ENCODE measurements at regions not wholly inside any gene's neighbourhood (a gene's known extent, or its start where the extent isn't known, plus 50 kb on each side); places are given as distances from the start of the nearest gene placed in this dataset.

DNA sequence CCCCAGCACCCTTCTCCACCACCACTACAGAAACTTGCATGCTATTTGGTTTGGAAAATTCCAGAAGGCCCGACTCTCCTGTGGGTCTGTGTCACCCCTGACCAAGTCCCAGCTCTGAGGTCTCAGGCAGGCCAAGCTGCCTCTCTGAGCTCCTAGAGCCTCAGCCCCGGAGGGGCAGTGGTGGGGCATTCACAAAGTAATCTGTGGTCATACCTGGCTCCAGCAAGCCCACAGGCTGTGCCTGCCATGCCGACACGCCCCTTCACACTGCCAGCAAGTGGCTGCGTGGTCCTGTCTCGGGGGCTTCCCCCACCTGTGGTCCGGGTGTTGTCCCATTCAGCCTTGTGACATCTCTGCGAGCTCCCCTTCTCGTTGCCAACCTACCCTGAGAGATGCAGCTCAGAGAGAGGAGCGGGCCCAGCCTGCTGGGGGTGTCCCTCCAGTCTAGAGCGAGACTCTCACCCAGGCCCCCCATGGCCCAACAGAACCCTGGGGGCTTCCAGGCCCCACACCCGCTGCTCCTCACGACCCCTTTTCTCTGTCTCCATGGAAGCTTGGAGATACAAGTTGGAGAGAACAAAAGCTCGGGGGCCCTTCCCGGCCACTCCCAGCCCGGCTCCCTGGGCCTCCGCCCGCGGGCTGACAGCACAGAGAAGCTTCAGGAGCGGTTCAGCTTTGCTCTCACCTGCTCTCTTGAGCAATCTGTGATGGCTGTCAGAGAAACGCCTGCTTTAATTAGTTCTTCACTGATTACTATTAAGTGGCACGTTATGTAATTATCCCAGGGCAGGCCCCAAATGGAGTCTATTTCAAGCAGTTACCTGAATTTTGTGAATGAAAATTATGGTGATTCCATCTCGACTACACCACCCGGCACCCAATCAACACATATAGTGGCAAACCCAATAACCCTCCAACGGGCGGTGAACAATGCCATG lies 147.7 kb upstream of the PHACTR3 start:
- ChIA-PET POLR2A (no interaction called here), CTCF (interaction anchor here (0.7 to 1.6 kb wide), 9 partner anchors 9 to 593 kb away, joined by 3 to 6 read pairs (median 4); no protein-coding TSS in a partner anchor)
- Mint-ChIP-seq H3K27ac (no peak overlapping the region), H3K4me1 (ENCODE audit: low read depth) (no peaks in the 10 kb centered on the region), H3K36me3 (no peaks in the 10 kb centered on the region), H3K9me3 (no peaks in the 10 kb centered on the region), H3K4me3 (no peak overlapping the region), H3K27me3 (peaks cover 7% of the 10 kb centered on the region)
- DNase-seq, result no peak
- intact Hi-C loops (cut with micrococcal nuclease), result no loop called here

DNA sequence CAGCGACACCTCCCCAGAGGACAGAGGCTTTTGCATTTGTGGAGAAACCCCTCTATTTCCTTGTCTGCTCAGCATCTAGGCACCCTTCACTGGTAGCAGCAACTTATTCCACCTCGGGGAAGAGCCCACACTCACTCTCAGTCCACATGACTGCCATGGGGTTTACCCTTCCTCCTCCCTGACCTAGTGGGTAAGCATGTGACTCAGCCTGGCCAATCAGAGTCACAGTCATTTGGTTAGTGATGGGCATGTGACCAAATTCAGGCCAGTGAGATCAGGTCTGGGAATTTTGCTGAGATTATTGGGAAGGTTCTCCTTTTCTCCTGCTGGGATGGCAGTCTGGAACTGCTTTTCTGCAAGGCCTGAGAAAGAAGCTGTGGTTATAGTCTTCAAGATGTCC lies 145.7 kb upstream of the PHACTR3 start:
- no peak overlapping the region for H3K27ac Mint-ChIP-seq
- POLR2A ChIA-PET, result no interaction called here

DNA sequence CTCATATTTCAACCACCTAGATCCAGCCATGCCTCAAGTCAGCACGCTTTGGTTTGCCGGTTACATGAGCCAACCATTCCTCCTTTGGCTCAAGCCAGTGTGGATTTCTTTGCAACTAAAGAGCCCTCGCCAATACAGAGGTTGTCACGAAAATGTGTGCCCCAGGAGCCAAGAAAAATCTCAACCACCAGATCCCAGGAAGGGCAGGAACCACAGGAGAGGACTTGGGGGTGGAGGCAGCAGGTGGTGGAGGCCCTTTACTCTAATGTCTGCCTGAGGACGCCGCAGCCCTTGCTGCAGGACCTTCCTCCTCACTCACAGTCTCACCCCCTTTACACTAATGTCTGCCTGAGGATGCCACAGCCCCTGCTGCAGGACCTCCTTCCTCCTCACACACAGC lies 144.8 kb upstream of the PHACTR3 start:
- CTCF ChIA-PET, result no interaction called here
- intact Hi-C loops (cut with micrococcal nuclease), result no loop called here

More for the DNA sequence above, 145.7 kb upstream of the PHACTR3 start:
- H3K4me1 Mint-ChIP-seq (ENCODE audit: low read depth), result no peaks in the 10 kb centered on the region
- no peaks in the 10 kb centered on the region for H3K36me3 Mint-ChIP-seq
- no peak for DNase-seq
- H3K4me3 Mint-ChIP-seq, result no peak overlapping the region
- peaks cover 3% of the 10 kb centered on the region for H3K27me3 Mint-ChIP-seq
- intact Hi-C loops (cut with micrococcal nuclease), result no loop called here
- H3K9me3 Mint-ChIP-seq, result no peaks in the 10 kb centered on the region
- CTCF ChIA-PET, result no interaction called here

DNA sequence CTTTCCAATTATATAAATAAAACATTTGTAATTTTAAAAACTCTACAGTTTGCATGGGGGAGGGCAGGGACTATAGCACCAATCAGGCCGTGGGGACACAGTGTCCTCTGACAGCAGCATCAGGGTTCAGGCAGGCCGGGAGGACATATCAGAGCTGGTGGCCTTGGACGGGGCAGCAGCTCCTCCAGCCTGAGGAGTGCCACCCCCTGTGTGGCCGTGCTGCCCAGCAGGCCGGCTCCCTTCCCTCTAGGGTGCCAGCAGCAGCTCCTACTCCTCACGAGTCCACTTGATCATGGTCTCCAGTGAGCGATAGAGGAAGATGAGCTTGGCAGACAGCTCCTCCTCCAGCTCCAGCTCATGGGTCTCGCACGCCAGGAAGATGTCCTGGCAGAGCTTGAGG lies 144.0 kb upstream of the PHACTR3 start:
- intact Hi-C loops (cut with micrococcal nuclease), result no loop called here
- H3K27me3 Mint-ChIP-seq, result peaks cover 3% of the 10 kb centered on the region
- ChIA-PET CTCF (interaction anchor here (1.3 kb wide), 1 partner anchor 36 kb away, joined by 4 read pairs; no protein-coding TSS in a partner anchor), POLR2A (no interaction called here)
- H3K4me1 Mint-ChIP-seq (ENCODE audit: low read depth), result no peaks in the 10 kb centered on the region
- H3K9me3 Mint-ChIP-seq, result no peaks in the 10 kb centered on the region
- no peak overlapping the region for H3K4me3 Mint-ChIP-seq
- DNase-seq, result no peak
- no peak overlapping the region for H3K27ac Mint-ChIP-seq
- no peaks in the 10 kb centered on the region for H3K36me3 Mint-ChIP-seq

More for the DNA sequence above, 144.8 kb upstream of the PHACTR3 start:
- peaks cover 3% of the 10 kb centered on the region for H3K27me3 Mint-ChIP-seq
- H3K4me1 Mint-ChIP-seq (ENCODE audit: low read depth), result no peaks in the 10 kb centered on the region
- no peak for DNase-seq
- no peaks in the 10 kb centered on the region for H3K36me3 Mint-ChIP-seq
- H3K27ac Mint-ChIP-seq, result no peak overlapping the region
- POLR2A ChIA-PET, result no interaction called here
- no peaks in the 10 kb centered on the region for H3K9me3 Mint-ChIP-seq
- H3K4me3 Mint-ChIP-seq, result no peak overlapping the region

DNA sequence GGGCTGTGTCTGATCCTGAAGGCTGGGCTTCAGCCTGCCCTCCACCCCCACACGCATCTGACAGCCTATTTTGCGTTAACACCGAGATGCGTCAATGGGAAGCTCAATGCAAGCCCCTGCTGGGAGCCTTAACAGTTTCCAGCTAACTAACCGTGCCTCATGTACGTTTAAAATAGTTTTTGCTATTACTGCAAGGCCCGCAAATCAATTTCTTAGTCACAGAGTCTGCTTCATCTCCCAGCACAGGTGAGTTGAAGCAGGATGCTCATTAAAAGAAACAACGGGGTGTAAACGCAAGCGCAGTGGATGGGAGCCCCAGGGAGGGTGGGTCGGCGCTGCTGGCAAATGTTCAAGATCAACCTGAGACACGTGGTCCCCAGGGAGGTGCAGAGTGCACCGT lies 142.8 kb upstream of the PHACTR3 start:
- Mint-ChIP-seq H3K4me1 (ENCODE audit: low read depth) (no peaks in the 10 kb centered on the region), H3K27ac (no peak overlapping the region), H3K36me3 (no peaks in the 10 kb centered on the region), H3K27me3 (peaks cover 3% of the 10 kb centered on the region), H3K9me3 (no peaks in the 10 kb centered on the region), H3K4me3 (no peak overlapping the region)
- intact Hi-C loops (cut with micrococcal nuclease), result no loop called here
- ChIA-PET CTCF (interaction anchor here (1.3 kb wide), 1 partner anchor 34 kb away, joined by 4 read pairs; no protein-coding TSS in a partner anchor), POLR2A (no interaction called here)
- no peak for DNase-seq

DNA sequence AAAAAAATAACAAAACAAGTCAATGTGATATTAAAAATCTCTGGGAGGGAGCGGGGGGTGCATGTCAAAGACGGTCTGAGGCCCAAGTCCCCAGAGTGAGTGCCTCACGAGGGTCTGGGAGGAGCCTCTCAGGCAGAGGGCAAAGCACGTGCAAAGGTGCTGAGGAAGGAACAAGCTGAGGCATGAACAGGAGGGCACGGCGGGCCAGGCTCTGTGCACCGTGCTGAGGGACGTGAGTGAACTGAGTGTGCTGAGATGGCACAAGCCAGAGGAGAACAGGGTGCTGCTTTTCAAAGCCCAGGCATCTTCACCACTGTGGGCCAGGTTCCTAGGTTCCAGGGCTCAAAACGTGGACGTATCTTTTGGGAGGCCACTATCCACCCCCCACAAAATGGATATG lies 142.1 kb upstream of the PHACTR3 start:
- intact Hi-C loops (cut with micrococcal nuclease), result no loop called here
- H3K4me1 Mint-ChIP-seq (ENCODE audit: low read depth), result no peaks in the 10 kb centered on the region
- CTCF ChIA-PET, result interaction anchor here (1.5 kb wide), 1 partner anchor 34 kb away, joined by 4 read pairs; no protein-coding TSS in a partner anchor
- no peak overlapping the region for H3K4me3 Mint-ChIP-seq
- no peaks in the 10 kb centered on the region for H3K36me3 Mint-ChIP-seq
- no peaks in the 10 kb centered on the region for H3K9me3 Mint-ChIP-seq
- POLR2A ChIA-PET, result no interaction called here
- no peak for DNase-seq
- H3K27ac Mint-ChIP-seq, result no peak overlapping the region
- H3K27me3 Mint-ChIP-seq, result peaks cover 2% of the 10 kb centered on the region

DNA sequence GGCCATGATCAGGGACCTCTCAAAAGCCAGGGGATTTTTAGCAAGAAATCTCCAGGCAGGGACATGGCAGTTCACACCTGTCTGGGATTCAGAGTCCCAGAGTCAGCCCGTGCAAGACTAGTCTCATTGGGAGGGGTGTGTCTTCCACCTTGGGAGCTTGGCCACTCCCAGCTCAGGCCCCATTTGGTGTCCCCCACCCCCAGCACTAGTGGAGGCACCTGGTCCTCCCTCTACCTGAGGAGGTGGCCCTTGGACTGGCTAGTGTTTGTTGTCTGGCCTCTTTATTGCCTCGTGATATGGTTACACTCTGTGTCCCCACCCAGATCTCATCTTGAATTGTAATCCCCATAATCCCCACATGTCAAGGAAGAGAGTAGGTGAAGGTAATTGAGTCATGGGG lies 140.8 kb upstream of the PHACTR3 start:
- no peak overlapping the region for H3K4me3 Mint-ChIP-seq
- intact Hi-C loops (cut with micrococcal nuclease), result no loop called here

DNA sequence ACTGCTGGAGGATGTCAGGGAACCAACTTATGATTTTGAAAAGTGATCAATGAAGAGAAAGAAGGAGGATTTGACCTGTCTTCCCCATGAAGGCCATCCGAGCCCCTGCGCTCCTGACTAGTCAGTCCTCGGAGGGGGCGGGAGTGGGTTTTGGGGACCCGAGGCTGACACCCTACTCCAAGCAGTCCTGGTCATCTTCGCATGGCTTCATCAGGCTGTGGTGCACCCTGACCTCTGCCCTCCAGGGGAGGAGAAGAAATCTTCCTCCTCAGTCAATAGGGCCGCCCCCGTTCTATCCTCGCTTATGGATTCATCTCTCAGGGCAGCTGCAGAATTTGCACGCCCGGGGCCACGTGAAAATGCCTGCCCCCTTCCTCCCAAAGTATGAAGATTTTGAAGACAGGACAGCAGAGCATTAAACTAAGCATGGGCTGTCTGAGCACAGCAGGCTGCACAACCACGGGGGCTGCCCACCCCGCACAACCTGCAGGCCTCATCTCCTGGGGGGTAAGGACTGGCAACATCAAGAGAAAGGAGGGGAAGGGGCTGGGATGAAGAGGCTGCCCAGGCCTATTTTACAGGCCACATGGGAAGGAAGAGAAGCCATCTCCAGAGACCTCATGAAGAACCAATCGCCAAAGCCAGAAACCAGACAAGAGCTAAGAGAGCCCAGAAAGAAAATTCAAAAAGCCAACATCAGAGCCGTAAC lies 138.1 kb upstream of the PHACTR3 start:
- Mint-ChIP-seq H3K27ac (no peak overlapping the region), H3K4me3 (no peak overlapping the region), H3K4me1 (ENCODE audit: low read depth) (no peaks in the 10 kb centered on the region), H3K9me3 (no peaks in the 10 kb centered on the region), H3K27me3 (no peaks in the 10 kb centered on the region), H3K36me3 (no peaks in the 10 kb centered on the region)
- DNase-seq, result no peak
- ChIA-PET POLR2A (no interaction called here), CTCF (no interaction called here)
- intact Hi-C loops (cut with micrococcal nuclease), result no loop called here

More for the DNA sequence above, 140.8 kb upstream of the PHACTR3 start:
- no peaks in the 10 kb centered on the region for H3K9me3 Mint-ChIP-seq
- ChIA-PET POLR2A (no interaction called here), CTCF (interaction anchor here (1.5 kb wide), 1 partner anchor 32 kb away, joined by 3 read pairs; no protein-coding TSS in a partner anchor)
- DNase-seq, result no peak
- no peaks in the 10 kb centered on the region for H3K36me3 Mint-ChIP-seq
- H3K27ac Mint-ChIP-seq, result no peak overlapping the region
- H3K27me3 Mint-ChIP-seq, result no peaks in the 10 kb centered on the region
- no peaks in the 10 kb centered on the region for H3K4me1 Mint-ChIP-seq (ENCODE audit: low read depth)

DNA sequence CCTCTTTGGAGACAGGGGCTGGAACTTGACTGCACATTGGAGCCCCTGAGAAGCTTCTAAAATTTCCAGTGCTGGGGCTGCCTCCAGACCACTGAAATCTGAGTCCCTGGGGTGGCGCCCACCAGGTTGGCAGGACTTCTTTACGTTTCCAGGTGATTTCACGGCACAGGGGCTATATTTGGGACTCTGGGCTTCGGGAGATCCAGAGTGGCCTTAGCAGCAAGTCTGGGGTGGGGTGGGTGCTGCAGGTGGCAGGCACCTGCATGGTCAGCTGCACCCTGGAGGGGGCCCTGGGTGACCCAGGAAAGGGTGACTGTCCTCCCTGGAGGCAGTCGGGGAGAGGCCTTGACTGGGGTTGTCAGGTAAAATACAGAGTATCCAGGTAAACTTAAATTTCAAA lies 135.5 kb upstream of the PHACTR3 start:
- ChIA-PET POLR2A (no interaction called here), CTCF (interaction anchor here (0.9 to 1.2 kb wide), 2 partner anchors 26 to 50 kb away, joined by 3 read pairs; no protein-coding TSS in a partner anchor)
- no peak overlapping the region for H3K27ac Mint-ChIP-seq
- no peak for DNase-seq
- no peaks in the 10 kb centered on the region for H3K27me3 Mint-ChIP-seq
- H3K4me1 Mint-ChIP-seq (ENCODE audit: low read depth), result no peaks in the 10 kb centered on the region
- intact Hi-C loops (cut with micrococcal nuclease), result no loop called here
- H3K36me3 Mint-ChIP-seq, result no peaks in the 10 kb centered on the region
- H3K9me3 Mint-ChIP-seq, result no peaks in the 10 kb centered on the region
- no peak overlapping the region for H3K4me3 Mint-ChIP-seq

DNA sequence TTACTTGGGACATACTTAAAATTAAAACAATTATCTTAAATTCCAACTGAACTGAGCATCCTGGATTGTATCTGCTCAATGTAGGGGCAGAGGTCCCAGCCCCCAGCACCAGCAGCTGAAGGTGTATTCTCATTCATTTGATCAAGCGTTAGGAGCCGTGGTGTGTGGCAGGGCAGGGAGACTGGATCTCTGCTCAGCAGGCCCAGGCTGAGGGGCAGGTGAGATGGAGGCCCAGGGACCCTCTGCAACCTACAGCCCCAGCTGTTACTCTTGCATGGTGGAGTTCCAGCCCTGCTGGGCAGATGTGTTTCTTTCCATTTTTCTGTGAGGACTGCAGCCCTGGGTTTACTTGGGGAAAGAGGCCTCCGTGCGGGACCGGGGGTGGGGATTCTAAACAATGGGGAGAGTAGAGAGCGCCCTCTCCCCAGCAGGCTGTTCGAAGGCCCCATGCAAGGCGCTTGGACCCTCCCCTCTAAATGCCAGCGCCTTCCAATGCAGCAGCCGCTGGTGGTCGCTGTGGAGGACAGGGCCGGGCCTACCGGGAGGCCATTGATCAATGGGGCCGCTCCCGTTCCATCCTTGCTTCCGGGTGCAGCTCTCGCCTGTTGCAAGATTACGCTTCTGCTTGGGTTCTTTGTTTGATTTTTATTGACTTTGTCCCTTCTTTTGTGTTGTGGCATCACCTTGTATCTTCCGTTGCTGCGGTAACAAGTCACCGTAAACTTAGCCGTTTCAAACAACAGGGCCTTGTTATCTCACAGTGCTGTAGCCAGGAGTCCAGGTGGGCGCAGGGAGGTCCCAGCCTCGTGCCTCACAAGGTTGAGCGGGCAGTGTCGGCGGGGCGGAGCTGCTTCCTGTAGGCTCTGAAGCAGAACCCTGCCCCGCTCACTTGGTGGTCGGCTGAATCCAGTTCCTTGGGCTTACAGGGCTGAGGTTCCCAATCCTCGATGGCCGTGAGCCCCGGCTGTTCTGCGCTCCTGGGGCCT lies 134.8 kb upstream of the PHACTR3 start:
- DNase-seq, result no peak
- Mint-ChIP-seq H3K4me3 (no peak overlapping the region), H3K36me3 (no peaks in the 10 kb centered on the region), H3K27me3 (no peaks in the 10 kb centered on the region), H3K27ac (no peak overlapping the region), H3K4me1 (ENCODE audit: low read depth) (no peaks in the 10 kb centered on the region), H3K9me3 (no peaks in the 10 kb centered on the region)
- CTCF ChIA-PET, result no interaction called here
- POLR2A ChIA-PET, result no interaction called here
- intact Hi-C loops (cut with micrococcal nuclease), result no loop called here

DNA sequence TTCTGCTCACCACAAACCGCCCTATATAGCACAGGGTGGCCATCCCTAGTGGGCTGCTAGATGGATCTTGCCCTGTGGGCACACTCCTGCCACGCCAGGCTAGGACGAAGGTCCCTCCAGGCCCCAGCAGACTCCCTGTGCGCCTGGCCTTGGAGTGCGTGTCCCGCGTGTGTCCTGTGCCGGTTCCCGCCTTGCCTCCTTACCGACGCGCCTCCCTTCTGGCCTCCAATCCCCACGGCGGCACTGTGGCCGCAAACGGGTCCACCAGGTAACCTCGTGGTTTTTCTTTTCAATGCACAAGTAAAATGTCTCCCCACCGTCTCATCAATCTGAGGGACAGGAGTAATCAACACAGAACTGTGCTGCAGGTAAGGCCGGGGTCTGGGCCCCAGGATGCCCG lies 133.8 kb upstream of the PHACTR3 start:
- no peak overlapping the region for H3K4me3 Mint-ChIP-seq
- ChIA-PET CTCF (no interaction called here), POLR2A (no interaction called here)
- DNase-seq, result no peak
- intact Hi-C loops (cut with micrococcal nuclease), result no loop called here
- no peaks in the 10 kb centered on the region for H3K4me1 Mint-ChIP-seq (ENCODE audit: low read depth)
- no peaks in the 10 kb centered on the region for H3K9me3 Mint-ChIP-seq
- H3K27me3 Mint-ChIP-seq, result peaks cover 2% of the 10 kb centered on the region
- H3K27ac Mint-ChIP-seq, result no peak overlapping the region
- no peaks in the 10 kb centered on the region for H3K36me3 Mint-ChIP-seq

Data from activated CD4-positive, alpha-beta memory T cell treated with anti-CD3 and anti-CD28 coated beads for 36 hours (primary cell).